ENCODE measurements at regions not wholly inside any gene's neighbourhood (a gene's known extent, or its start where the extent isn't known, plus 50 kb on each side); places are given as distances from the start of the nearest gene placed in this dataset.

GRCh38 chr2:156845806-156846558, 409.8 kb downstream of the GPD2 start:
- no peak for FAIRE-seq
- Histone ChIP-seq H3K27me3 (ENCODE audit: insufficient read depth, low read length) (no peaks in the 10 kb centered on the region), H3K4me1 (ENCODE audit: insufficient read depth, low read length) (no peaks in the 10 kb centered on the region), H3K4me3 (ENCODE audit: insufficient read depth, low read depth, low read length) (no peak overlapping the region), H3K36me3 (ENCODE audit: insufficient read depth, low read length) (no peaks in the 10 kb centered on the region), H4K20me1 (ENCODE audit: insufficient read depth, low read length) (no peaks in the 10 kb centered on the region), H3K9me3 (ENCODE audit: insufficient read depth, low read depth, low read length) (no peaks in the 10 kb centered on the region), H3K4me2 (ENCODE audit: low read length) (no peak overlapping the region), H3K9ac (ENCODE audit: low read length) (no peak overlapping the region), H3K27ac (ENCODE audit: low read depth, low read length) (no peak overlapping the region), H3K79me2 (ENCODE audit: insufficient read depth, low read length) (no peaks in the 10 kb centered on the region), H2AFZ (ENCODE audit: low read depth, low read length) (no peak overlapping the region)
- Mint-ChIP-seq H3K27ac (ENCODE audit: unreplicated experiment) (no peak overlapping the region), H3K27me3 (ENCODE audit: low read depth, unreplicated experiment) (no peaks in the 10 kb centered on the region), H3K36me3 (ENCODE audit: low read depth, unreplicated experiment) (no peaks in the 10 kb centered on the region), H3K4me3 (ENCODE audit: unreplicated experiment) (no peak overlapping the region), H3K9me3 (ENCODE audit: unreplicated experiment) (no peaks in the 10 kb centered on the region), H3K4me1 (ENCODE audit: low read depth, unreplicated experiment) (no peaks in the 10 kb centered on the region)
- no peak for TF ChIP-seq EZH2 (IDR thresholded peaks at IDR 0.05; ENCODE audit: insufficient read depth, low read length)
- peak; percentile 5 for DNase-seq (ENCODE audit: low read depth)

GRCh38 chr2:156852210-156852609, 405.3 kb upstream of the GALNT5 start:
- Mint-ChIP-seq H3K9me3 (ENCODE audit: unreplicated experiment) (no peaks in the 10 kb centered on the region), H3K36me3 (ENCODE audit: low read depth, unreplicated experiment) (no peaks in the 10 kb centered on the region), H3K4me3 (ENCODE audit: unreplicated experiment) (no peak overlapping the region), H3K27ac (ENCODE audit: unreplicated experiment) (no peak overlapping the region), H3K4me1 (ENCODE audit: low read depth, unreplicated experiment) (no peaks in the 10 kb centered on the region), H3K27me3 (ENCODE audit: low read depth, unreplicated experiment) (no peaks in the 10 kb centered on the region)
- TF ChIP-seq CTCF (IDR thresholded peaks at IDR 0.05; ENCODE audit: insufficient read depth, low read depth, low read length): no peak
- TF ChIP-seq EZH2 (IDR thresholded peaks at IDR 0.05; ENCODE audit: insufficient read depth, low read length): no peak
- no peak overlapping the region for H3K4me2 ChIP-seq (ENCODE audit: low read length)
- no peak overlapping the region for H3K27ac ChIP-seq (ENCODE audit: low read depth, low read length)
- H3K79me2 ChIP-seq (ENCODE audit: insufficient read depth, low read length): no peaks in the 10 kb centered on the region
- H3K36me3 ChIP-seq (ENCODE audit: insufficient read depth, low read length): no peaks in the 10 kb centered on the region
- DNase-seq (ENCODE audit: low read depth) (no peak), FAIRE-seq (no peak)
- H3K4me1 ChIP-seq (ENCODE audit: insufficient read depth, low read length): no peaks in the 10 kb centered on the region
- no peaks in the 10 kb centered on the region for H3K9me3 ChIP-seq (ENCODE audit: insufficient read depth, low read depth, low read length)
- no peaks in the 10 kb centered on the region for H4K20me1 ChIP-seq (ENCODE audit: insufficient read depth, low read length)
- no peaks in the 10 kb centered on the region for H3K27me3 ChIP-seq (ENCODE audit: insufficient read depth, low read length)
- H2AFZ ChIP-seq (ENCODE audit: low read depth, low read length): no peak overlapping the region
- no peak overlapping the region for H3K9ac ChIP-seq (ENCODE audit: low read length)
- H3K4me3 ChIP-seq (ENCODE audit: insufficient read depth, low read depth, low read length): no peak overlapping the region

GRCh38 chr2:156852681-156853080, 404.8 kb upstream of the GALNT5 start:
- Histone ChIP-seq H3K27me3 (ENCODE audit: insufficient read depth, low read length) (no peaks in the 10 kb centered on the region), H4K20me1 (ENCODE audit: insufficient read depth, low read length) (no peaks in the 10 kb centered on the region), H3K9me3 (ENCODE audit: insufficient read depth, low read depth, low read length) (no peaks in the 10 kb centered on the region), H3K9ac (ENCODE audit: low read length) (no peak overlapping the region), H2AFZ (ENCODE audit: low read depth, low read length) (no peak overlapping the region), H3K27ac (ENCODE audit: low read depth, low read length) (no peak overlapping the region), H3K79me2 (ENCODE audit: insufficient read depth, low read length) (no peaks in the 10 kb centered on the region), H3K4me2 (ENCODE audit: low read length) (no peak overlapping the region), H3K36me3 (ENCODE audit: insufficient read depth, low read length) (no peaks in the 10 kb centered on the region), H3K4me3 (ENCODE audit: insufficient read depth, low read depth, low read length) (no peak overlapping the region), H3K4me1 (ENCODE audit: insufficient read depth, low read length) (no peaks in the 10 kb centered on the region)
- FAIRE-seq (no peak), DNase-seq (ENCODE audit: low read depth) (no peak)
- Mint-ChIP-seq H3K27me3 (ENCODE audit: low read depth, unreplicated experiment) (no peaks in the 10 kb centered on the region), H3K9me3 (ENCODE audit: unreplicated experiment) (no peaks in the 10 kb centered on the region), H3K36me3 (ENCODE audit: low read depth, unreplicated experiment) (no peaks in the 10 kb centered on the region), H3K4me3 (ENCODE audit: unreplicated experiment) (no peak overlapping the region), H3K4me1 (ENCODE audit: low read depth, unreplicated experiment) (no peaks in the 10 kb centered on the region), H3K27ac (ENCODE audit: unreplicated experiment) (no peak overlapping the region)
- TF ChIP-seq CTCF (IDR thresholded peaks at IDR 0.05; ENCODE audit: insufficient read depth, low read depth, low read length) (no peak), EZH2 (IDR thresholded peaks at IDR 0.05; ENCODE audit: insufficient read depth, low read length) (no peak)

All from astrocyte (in vitro differentiated cells and primary cell).